ENCODE measurements at regions not wholly inside any gene's neighbourhood (a gene's known extent, or its start where the extent isn't known, plus 50 kb on each side); places are given as distances from the start of the nearest gene placed in this dataset.
"Not testable (repeated sequence)": the region's sequence is repeated elsewhere in the genome, so short reads cannot be mapped to it uniquely, and the experiment has no call there.

GRCh38 chr3:40864146-40864782 is 335.0 kb upstream of the CTNNB1 start:
- DNase-seq = no peak

GRCh38 chr3:40864915-40865314 is 334.4 kb upstream of the CTNNB1 start:
- no peak for DNase-seq

DNA sequence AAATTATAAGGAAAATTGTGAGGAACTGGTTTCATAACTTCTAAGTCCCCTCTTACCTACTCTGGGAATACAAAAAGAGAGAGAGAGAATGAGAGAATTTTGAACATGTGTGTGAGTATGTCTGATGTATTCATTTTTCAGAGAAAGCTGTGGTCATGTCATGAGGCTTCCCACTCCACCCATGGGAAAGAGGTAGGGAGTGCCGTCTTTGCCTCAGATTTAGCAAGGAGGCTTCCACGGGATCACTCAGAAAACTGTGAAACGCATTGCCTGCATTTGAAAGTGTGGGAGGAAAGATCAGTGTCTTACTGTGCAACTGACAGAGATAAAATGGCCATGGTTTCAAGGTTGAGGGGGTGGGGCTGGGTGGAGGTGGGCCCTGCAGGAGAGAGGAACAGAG is 331.5 kb upstream of the CTNNB1 start:
- DNase-seq = no peak

- DNase-seq = no peak
Measured at GRCh38 chr3:40869013-40869412, 330.3 kb upstream of the CTNNB1 start.

- DNase-seq = no peak
Measured at GRCh38 chr3:40869939-40870338, 329.4 kb upstream of the CTNNB1 start.

DNA sequence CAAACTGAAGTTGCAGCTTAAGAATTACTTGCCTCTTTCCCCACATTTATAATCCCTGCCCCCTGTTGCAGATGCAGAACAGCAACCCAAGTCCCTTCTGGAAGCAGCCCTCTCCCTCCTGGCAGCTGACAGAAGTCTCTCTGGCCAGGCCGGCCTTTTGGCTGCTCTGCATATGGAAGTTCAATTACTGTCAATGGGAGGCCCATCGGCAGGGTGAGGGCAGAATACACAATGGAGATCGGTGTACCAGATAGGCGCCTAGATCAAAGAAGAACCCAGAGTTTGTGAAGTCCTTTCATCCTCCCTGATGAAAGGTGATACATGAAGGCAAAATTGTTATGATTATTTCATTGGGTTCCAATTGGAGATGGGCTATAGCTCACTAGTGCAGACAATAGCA is 327.9 kb upstream of the CTNNB1 start:
- DNase-seq = no peak

GRCh38 chr3:40872258-40872920 is 326.9 kb upstream of the CTNNB1 start:
- DNase-seq = no peak

- DNase-seq = no peak
Measured at GRCh38 chr3:40873476-40873875, 325.8 kb upstream of the CTNNB1 start.

GRCh38 chr3:40873934-40874699 is 325.2 kb upstream of the CTNNB1 start:
- no peak for DNase-seq

DNA sequence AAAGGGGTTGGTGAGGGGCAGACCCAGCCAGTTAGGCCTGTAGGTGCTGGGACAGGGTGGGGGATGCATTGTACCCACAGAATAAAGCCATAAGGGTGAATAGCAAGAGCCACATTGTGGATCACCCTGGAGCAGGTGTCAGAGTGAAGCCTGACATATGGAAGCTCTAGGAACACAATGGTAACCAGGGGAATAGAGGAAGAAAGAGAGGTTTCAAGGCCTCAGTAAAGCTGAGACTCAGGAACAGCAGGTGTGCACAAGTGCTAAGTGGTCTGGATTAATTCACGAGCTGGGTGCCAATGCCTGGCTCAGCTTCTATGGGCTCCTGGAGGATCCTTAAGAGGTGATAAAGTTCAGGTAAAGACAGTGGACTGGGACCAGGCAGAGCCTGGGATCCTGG is 323.7 kb upstream of the CTNNB1 start:
- no peak for DNase-seq

DNA sequence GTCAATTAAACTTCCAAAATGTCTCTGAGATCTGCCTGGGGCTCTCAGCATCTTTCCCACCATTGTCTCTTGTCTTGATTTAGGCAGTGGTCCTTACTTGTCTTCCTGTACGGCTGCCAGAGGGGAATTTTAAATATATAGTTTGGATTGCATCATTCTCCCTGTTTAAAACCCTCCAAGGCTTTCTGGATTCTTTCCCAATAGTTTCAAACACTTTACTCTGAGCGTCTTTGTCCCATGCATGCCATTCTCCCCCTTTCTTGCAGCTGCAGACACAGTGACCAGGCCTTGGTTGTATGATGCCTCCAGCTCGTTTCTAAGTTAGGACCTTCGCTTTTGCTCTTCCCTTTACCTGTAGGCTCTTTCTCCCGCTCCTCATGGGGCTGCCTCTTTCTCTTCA is 323.3 kb upstream of the CTNNB1 start:
- DNase-seq = no peak

DNA sequence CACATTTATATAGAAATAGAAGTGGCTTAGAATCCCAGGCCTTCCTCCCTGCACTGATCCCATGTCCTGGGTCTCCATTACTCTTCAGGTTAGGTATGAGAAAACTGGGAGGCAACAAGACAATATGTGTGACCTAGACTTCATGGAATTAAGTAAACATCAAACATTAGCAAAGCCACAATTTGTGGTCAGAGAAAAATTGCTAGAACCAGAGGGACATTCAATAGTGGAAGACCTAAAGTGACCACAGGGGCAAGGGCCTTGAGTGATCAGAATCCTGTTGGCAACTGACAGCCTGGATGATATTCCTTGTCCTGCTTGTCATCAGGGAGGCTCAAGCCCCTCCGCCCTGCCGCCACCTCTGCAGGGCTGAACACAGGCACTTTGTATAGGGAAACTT is 322.8 kb upstream of the CTNNB1 start:
- no peak for DNase-seq

DNA sequence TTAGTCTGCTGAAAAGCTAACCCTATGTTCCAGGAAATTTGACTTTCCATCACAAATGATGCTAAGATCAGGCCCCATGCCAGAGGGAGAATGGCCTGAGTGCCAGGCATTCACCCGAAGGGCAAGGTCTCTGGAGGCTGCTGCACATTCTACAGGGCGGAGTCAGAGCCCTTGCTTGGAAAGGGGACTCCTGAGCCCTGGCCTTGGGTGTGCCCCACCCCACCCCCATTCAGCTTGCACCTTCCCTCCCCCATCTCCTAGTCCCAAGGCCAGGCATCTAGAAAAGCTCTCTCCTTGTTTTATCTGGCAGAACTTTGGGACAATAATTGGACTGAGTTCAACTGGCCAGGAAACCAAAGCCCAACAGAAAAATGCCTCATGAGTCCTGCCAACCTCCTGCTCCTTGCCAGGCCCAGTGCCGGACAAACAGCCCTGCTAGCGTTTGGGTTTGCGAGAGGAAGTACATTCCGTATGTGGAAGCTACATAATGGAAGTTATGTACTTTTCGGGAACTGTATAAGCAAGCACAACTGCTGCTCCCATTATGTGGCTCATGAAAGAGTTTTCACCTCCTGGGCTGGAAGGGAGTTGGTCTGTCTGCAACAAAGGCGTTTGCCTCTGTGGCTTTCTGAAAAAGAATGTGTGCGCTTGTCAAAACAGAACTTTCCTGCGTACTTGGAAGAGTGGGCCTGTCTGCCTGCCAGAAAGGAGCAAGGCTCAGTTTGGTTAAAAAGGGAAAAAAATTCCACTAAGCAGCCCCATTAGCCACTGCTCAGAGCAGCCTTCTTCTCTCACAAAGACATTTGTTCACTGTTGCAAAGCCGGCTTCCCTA is 321.5 kb upstream of the CTNNB1 start:
- no peak for DNase-seq

DNA sequence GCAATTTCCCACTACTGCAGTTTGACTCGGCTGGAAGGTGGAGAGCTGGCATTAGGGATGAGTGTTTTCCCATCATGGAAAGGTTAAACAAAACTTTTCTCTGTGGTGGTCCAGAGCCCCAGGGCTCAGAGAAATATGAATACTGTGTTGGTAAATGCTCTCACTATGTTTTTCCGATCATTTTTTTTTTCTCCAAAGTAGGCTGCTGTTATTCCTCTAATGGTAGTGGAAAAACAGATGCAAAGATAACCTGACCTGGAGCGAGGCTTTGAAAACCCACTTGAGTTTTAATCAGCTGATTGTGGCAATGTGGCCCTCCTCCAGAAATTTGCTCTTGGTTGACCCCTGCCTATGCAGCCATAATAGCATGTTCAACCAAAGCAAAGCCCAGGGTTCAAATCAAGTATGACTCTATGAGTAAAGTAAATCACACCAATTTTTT is 320.8 kb upstream of the CTNNB1 start:
- no peak for DNase-seq

DNA sequence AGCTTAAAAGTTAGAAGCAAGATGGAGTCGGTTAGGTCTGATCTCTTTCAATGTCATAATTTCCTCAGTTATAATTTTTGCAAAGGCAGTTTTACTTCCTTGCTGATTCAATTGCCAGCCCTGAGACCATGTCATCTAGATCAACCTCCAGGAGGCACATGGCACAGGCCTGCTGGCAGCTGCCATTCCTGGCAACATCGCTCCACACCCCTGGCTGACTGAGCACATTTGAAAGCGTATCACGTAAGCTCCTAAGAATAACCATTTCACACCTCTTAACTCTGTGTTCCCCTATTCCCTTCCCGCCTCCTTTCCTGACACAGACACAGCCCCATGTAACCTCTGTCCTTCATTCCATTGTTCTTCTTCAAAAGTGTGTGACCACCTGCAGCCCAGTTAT is 313.9 kb upstream of the CTNNB1 start:
- DNase-seq = no peak

DNA sequence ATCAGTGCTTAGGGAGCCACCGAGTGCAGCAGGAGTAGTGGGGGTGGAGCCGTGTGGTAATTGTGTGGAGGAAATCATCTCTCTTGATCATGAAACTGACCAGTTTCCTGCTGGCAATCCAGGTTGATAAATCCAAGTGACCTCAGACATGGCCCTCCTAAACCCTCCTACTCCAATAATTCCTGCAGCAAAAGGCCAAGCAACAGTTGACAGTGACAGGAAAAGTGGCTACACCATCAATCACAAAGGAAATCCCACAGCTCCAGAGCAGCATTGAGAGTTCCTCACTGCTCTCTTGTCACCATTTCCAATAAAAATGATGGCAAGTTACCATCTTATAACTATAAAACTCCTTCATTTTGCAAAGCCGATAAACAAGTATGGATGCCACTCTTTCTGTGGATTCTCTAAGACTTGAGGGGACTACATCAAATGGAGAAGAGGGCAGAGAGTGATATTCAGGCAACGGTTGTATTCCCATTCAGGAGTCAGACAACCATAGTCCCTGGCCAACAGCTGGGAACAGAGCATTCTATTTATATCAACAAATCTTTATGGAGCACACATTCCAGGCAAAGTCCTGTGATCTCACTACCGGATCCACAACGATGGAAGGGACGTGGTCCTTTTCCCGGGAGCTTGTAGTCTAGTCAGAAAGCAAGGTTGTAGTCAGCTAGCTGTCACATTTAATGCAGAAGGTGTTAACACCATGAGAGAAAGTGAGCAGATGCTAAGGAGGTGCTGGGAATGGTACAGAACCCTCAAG is 312.5 kb upstream of the CTNNB1 start:
- no peak for DNase-seq

GRCh38 chr3:40891186-40891585 is 308.1 kb upstream of the CTNNB1 start:
- DNase-seq = no peak

DNA sequence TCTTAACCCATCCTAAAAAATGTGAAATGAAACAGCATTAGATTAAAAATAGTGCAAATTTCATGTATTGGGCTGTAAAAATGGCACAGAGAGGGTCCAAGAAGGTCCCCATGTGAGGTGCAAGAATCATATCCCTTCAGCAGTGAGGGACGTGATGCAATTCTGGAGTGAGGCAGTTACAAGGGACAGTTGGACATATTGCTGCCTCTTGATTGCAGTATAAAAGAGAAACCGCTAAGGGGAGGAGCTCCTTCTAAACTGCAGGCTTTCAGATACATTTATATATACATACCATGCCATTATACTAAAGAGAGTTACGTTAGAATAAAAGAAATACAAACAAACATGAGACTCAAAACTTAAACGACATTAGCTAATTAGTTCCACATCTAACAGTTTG is 304.2 kb upstream of the CTNNB1 start:
- DNase-seq = no peak

- no peak for DNase-seq
Measured at GRCh38 chr3:40899286-40899712, 300.0 kb upstream of the CTNNB1 start.

- DNase-seq = no peak
Measured at GRCh38 chr3:40901298-40901697, 298.0 kb upstream of the CTNNB1 start.

GRCh38 chr3:40901796-40902195 is 297.5 kb upstream of the CTNNB1 start:
- no peak for DNase-seq

DNA sequence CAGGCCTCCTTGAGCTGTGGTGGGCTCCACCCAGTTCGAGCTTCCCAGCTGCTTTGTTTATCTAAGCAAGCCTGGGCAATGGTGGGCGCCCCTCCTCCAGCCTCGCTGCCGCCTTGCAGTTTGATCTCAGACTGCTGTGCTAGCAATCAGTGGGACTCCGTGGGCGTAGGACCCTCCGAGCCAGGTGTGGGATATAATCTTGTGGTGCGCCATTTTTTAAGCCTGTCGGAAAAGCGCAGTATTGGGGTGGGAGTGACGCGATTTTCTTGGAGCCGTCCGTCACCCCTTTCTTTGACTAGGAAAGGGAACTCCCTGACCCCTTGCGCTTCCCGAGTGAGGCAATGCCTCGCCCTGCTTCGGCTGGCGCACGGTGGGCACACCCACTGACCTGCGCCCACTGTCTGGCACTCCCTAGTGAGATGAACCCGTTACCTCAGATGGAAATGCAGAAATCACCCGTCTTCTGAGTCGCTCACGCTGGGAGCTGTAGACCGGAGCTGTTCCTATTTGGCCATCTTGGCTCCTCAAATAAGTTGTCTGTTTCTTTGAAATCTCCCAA is 291.3 kb upstream of the CTNNB1 start:
- not testable (repeated sequence) for DNase-seq

Data from DMS79 treated with DMSO at 0.1 percent for 48 hours (cell line).